HepG2 (cell line): ENCODE measurements at regions not wholly inside any gene's neighbourhood (a gene's known extent, or its start where the extent isn't known, plus 50 kb on each side); places are given as distances from the start of the nearest gene placed in this dataset.

Source experiments
- ATM ChIP-seq: fragments of 450-650 bp; IDR thresholded peaks from 2 replicates; pipeline ENCODE4 v1.7.1; 2017; ENCODE audit warnings: mild to moderate bottlenecking, borderline replicate concordance
- BRF2 ChIP-seq: sonication (generic); formaldehyde crosslinking; IDR thresholded peaks from 2 replicates; pipeline ENCODE4 v1.8.1; 2022; ENCODE audit warnings: mild to moderate bottlenecking, missing genetic modification reagents
- FIP1L1 ChIP-seq: fragments of 200-400 bp; formaldehyde crosslinking; IDR thresholded peaks from 2 replicates; pipeline ENCODE4 v1.6.1; 2018; ENCODE audit warnings: low read depth, mild to moderate bottlenecking, low read length, moderate library complexity, borderline replicate concordance; ENCODE audit not compliant: insufficient read depth
- GATAD1 ChIP-seq: IDR thresholded peaks from 2 replicates; pipeline ENCODE4 v1.6.1; 2016; ENCODE audit warnings: missing genetic modification reagents, missing compliant biosample characterization
- GMEB1 ChIP-seq: sonication (generic); formaldehyde crosslinking; IDR thresholded peaks from 2 replicates; pipeline ENCODE4 v1.5.1; 2020; ENCODE audit warnings: missing genetic modification reagents, mild to moderate bottlenecking, borderline replicate concordance
- JDP2 ChIP-seq: sonication (generic); formaldehyde crosslinking; IDR thresholded peaks from 2 replicates; pipeline ENCODE4 v1.8.1; 2022; ENCODE audit warnings: missing genetic modification reagents, borderline replicate concordance
- KLF11 ChIP-seq: IDR thresholded peaks from 2 replicates; pipeline ENCODE4 v1.6.1; 2016; ENCODE audit warnings: missing compliant biosample characterization
- MIER2 ChIP-seq: IDR thresholded peaks from 2 replicates; pipeline ENCODE4 v1.6.1; 2016; ENCODE audit warnings: missing biosample characterization, missing genetic modification reagents
- MTA1 ChIP-seq: sonication (generic); formaldehyde crosslinking; IDR thresholded peaks from 2 replicates; pipeline ENCODE4 v1.4.0; 2020; ENCODE audit warnings: missing genetic modification reagents, mild to moderate bottlenecking, borderline replicate concordance
- NCOR1 ChIP-seq: fragments of 200-600 bp; sonication (generic); IDR thresholded peaks from 2 replicates; pipeline ENCODE4 v1.7.0; 2017; ENCODE audit warnings: antibody characterized with exemption, low read length, borderline replicate concordance
- NFYB ChIP-seq: sonication (generic); formaldehyde crosslinking; IDR thresholded peaks from 2 replicates; pipeline ENCODE4 v1.4.0; 2020; ENCODE audit warnings: missing genetic modification reagents
- NRL ChIP-seq: sonication (generic); formaldehyde crosslinking; IDR thresholded peaks from 2 replicates; pipeline ENCODE4 v1.5.0; 2020; ENCODE audit warnings: missing genetic modification reagents, mild to moderate bottlenecking, moderate library complexity, borderline replicate concordance
- SP140L ChIP-seq: sonication (generic); formaldehyde crosslinking; IDR thresholded peaks from 2 replicates; pipeline ENCODE4 v1.4.0; 2020; ENCODE audit warnings: missing genetic modification reagents, borderline replicate concordance
- ZFP36L2 ChIP-seq: sonication (generic); formaldehyde crosslinking; IDR thresholded peaks from 2 replicates; pipeline ENCODE4 v1.4.0; 2020; ENCODE audit warnings: missing genetic modification reagents
- ZFP37 ChIP-seq: sonication (generic); formaldehyde crosslinking; IDR thresholded peaks from 2 replicates; pipeline ENCODE4 v1.4.0; 2020; ENCODE audit warnings: missing genetic modification reagents, borderline replicate concordance
- ZNF24 ChIP-seq: fragments of 450-650 bp; IDR thresholded peaks from 2 replicates; pipeline ENCODE4 v1.6.1; 2017; ENCODE audit warnings: antibody characterized with exemption, mild to moderate bottlenecking
- ZNF260 ChIP-seq: sonication (generic); formaldehyde crosslinking; IDR thresholded peaks from 2 replicates; pipeline ENCODE4 v1.4.0; 2020; ENCODE audit warnings: missing genetic modification reagents, low read depth, mild to moderate bottlenecking, borderline replicate concordance
- ZNF781 ChIP-seq: sonication (generic); formaldehyde crosslinking; IDR thresholded peaks from 2 replicates; pipeline ENCODE4 v1.5.1; 2020; ENCODE audit warnings: borderline replicate concordance, mild to moderate bottlenecking, missing genetic modification reagents; ENCODE audit errors: not compliant biosample characterization
- TF ChIP-seq, protein P1 (sequence below): sonication (generic); formaldehyde crosslinking; IDR thresholded peaks from 2 replicates; pipeline ENCODE4 v1.4.0; 2020; ENCODE audit warnings: low read depth, missing genetic modification reagents
- TF ChIP-seq, protein P2 (sequence below): sonication (generic); formaldehyde crosslinking; IDR thresholded peaks from 2 replicates; pipeline ENCODE4 v1.5.0; 2020; ENCODE audit warnings: mild to moderate bottlenecking, missing genetic modification reagents, borderline replicate concordance

GRCh38 chr6:18585032-18585573 is 198.0 kb downstream of the RNF144B start (continued):
- TF ChIP-seq, protein P1, sequence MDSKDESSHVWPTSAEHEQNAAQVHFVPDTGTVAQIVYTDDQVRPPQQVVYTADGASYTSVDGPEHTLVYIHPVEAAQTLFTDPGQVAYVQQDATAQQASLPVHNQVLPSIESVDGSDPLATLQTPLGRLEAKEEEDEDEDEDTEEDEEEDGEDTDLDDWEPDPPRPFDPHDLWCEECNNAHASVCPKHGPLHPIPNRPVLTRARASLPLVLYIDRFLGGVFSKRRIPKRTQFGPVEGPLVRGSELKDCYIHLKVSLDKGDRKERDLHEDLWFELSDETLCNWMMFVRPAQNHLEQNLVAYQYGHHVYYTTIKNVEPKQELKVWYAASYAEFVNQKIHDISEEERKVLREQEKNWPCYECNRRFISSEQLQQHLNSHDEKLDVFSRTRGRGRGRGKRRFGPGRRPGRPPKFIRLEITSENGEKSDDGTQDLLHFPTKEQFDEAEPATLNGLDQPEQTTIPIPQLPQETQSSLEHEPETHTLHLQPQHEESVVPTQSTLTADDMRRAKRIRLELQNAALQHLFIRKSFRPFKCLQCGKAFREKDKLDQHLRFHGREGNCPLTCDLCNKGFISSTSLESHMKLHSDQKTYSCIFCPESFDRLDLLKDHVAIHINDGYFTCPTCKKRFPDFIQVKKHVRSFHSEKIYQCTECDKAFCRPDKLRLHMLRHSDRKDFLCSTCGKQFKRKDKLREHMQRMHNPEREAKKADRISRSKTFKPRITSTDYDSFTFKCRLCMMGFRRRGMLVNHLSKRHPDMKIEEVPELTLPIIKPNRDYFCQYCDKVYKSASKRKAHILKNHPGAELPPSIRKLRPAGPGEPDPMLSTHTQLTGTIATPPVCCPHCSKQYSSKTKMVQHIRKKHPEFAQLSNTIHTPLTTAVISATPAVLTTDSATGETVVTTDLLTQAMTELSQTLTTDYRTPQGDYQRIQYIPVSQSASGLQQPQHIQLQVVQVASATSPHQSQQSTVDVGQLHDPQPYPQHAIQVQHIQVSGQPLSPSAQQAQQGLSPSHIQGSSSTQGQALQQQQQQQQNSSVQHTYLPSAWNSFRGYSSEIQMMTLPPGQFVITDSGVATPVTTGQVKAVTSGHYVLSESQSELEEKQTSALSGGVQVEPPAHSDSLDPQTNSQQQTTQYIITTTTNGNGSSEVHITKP (CRISPR knock-in tag), result 0 out of 2 replicates have a peak, but pooled peaks have one; percentile 21
- no peak for TF ChIP-seq JDP2 (CRISPR knock-in tag)
- TF ChIP-seq ATM, result no peak
- no peak for TF ChIP-seq ZFP37 (CRISPR knock-in tag)
- no peak for TF ChIP-seq GATAD1 (CRISPR knock-in tag)
- no peak for TF ChIP-seq SP140L (CRISPR knock-in tag)
- TF ChIP-seq BRF2 (CRISPR knock-in tag), result no peak
- TF ChIP-seq MTA1 (CRISPR knock-in tag), result no peak
- no peak for TF ChIP-seq NCOR1
- TF ChIP-seq MIER2 (CRISPR knock-in tag), result no peak
- no peak for TF ChIP-seq NFYB
- TF ChIP-seq ZFP36L2 (CRISPR knock-in tag), result no peak
- no peak for TF ChIP-seq GMEB1 (CRISPR knock-in tag)
- TF ChIP-seq ZNF24, result no peak
- TF ChIP-seq, protein P2, sequence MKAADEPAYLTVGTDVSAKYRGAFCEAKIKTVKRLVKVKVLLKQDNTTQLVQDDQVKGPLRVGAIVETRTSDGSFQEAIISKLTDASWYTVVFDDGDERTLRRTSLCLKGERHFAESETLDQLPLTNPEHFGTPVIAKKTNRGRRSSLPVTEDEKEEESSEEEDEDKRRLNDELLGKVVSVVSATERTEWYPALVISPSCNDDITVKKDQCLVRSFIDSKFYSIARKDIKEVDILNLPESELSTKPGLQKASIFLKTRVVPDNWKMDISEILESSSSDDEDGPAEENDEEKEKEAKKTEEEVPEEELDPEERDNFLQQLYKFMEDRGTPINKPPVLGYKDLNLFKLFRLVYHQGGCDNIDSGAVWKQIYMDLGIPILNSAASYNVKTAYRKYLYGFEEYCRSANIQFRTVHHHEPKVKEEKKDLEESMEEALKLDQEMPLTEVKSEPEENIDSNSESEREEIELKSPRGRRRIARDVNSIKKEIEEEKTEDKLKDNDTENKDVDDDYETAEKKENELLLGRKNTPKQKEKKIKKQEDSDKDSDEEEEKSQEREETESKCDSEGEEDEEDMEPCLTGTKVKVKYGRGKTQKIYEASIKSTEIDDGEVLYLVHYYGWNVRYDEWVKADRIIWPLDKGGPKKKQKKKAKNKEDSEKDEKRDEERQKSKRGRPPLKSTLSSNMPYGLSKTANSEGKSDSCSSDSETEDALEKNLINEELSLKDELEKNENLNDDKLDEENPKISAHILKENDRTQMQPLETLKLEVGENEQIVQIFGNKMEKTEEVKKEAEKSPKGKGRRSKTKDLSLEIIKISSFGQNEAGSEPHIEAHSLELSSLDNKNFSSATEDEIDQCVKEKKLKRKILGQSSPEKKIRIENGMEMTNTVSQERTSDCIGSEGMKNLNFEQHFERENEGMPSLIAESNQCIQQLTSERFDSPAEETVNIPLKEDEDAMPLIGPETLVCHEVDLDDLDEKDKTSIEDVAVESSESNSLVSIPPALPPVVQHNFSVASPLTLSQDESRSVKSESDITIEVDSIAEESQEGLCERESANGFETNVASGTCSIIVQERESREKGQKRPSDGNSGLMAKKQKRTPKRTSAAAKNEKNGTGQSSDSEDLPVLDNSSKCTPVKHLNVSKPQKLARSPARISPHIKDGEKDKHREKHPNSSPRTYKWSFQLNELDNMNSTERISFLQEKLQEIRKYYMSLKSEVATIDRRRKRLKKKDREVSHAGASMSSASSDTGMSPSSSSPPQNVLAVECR (CRISPR knock-in tag), result no peak
- no peak for TF ChIP-seq NRL (CRISPR knock-in tag)
- TF ChIP-seq ZNF260, result no peak
- no peak for TF ChIP-seq ZNF781 (CRISPR knock-in tag)
- TF ChIP-seq FIP1L1, result no peak
- no peak for TF ChIP-seq KLF11
